ENCODE measurements at regions not wholly inside any gene's neighbourhood (a gene's known extent, or its start where the extent isn't known, plus 50 kb on each side); places are given as distances from the start of the nearest gene placed in this dataset.

GRCh38 chr5:51559339-51559738 is 176.1 kb downstream of the ISL1 start:
- TF ChIP-seq CTCF (IDR thresholded peaks at IDR 0.05) (no peak), POLR2A (IDR thresholded peaks at IDR 0.05) (no peak)
